ENCODE measurements at regions not wholly inside any gene's neighbourhood (a gene's known extent, or its start where the extent isn't known, plus 50 kb on each side); places are given as distances from the start of the nearest gene placed in this dataset.
"Not testable (repeated sequence)": the region's sequence is repeated elsewhere in the genome, so short reads cannot be mapped to it uniquely, and the experiment has no call there.

- Histone ChIP-seq H3K27ac (no peak overlapping the region), H3K36me3 (no peaks in the 10 kb centered on the region), H3K9me3 (no peaks in the 10 kb centered on the region), H3K4me3 (no peak overlapping the region), H3K4me1 (no peaks in the 10 kb centered on the region), H3K27me3 (no peaks in the 10 kb centered on the region)
- 13% methylated on average over 1 of the region's 1 CpG; no CpG with 5 or more reads in 1 of the 2 donors for WGBS, 2 donors
- no peak for TF ChIP-seq POLR2A (IDR thresholded peaks at IDR 0.05)
- no peak for TF ChIP-seq CTCF (IDR thresholded peaks at IDR 0.05)
- no peak for DNase-seq
- intact Hi-C loops (cut with DNase I) = no loop called here
Measured at GRCh38 chr3:137582484-137582883, 181.6 kb upstream of the SOX14 start.

- Histone ChIP-seq H3K27ac (no peak overlapping the region), H3K4me1 (no peaks in the 10 kb centered on the region), H3K4me3 (no peak overlapping the region), H3K9me3 (no peaks in the 10 kb centered on the region), H3K27me3 (no peaks in the 10 kb centered on the region), H3K36me3 (no peaks in the 10 kb centered on the region)
- TF ChIP-seq POLR2A (IDR thresholded peaks at IDR 0.05) (no peak), CTCF (IDR thresholded peaks at IDR 0.05) (no peak)
- WGBS, 2 donors = 61 to 66% methylated on average over 2 of the region's 2 CpGs
- intact Hi-C loops (cut with DNase I) = no loop called here
- no peak for DNase-seq
Measured at GRCh38 chr3:137583256-137583655, 180.9 kb upstream of the SOX14 start.

- intact Hi-C loops (cut with DNase I) = no loop called here
- H3K27me3 ChIP-seq = no peaks in the 10 kb centered on the region
- no peak for DNase-seq
- no peaks in the 10 kb centered on the region for H3K9me3 ChIP-seq
- no peaks in the 10 kb centered on the region for H3K4me1 ChIP-seq
- no peak overlapping the region for H3K4me3 ChIP-seq
- H3K27ac ChIP-seq = no peak overlapping the region
- TF ChIP-seq CTCF (IDR thresholded peaks at IDR 0.05) (no peak), POLR2A (IDR thresholded peaks at IDR 0.05) (no peak)
- no peaks in the 10 kb centered on the region for H3K36me3 ChIP-seq
- 76% methylated on average over 5 to 6 of the region's 6 CpGs for WGBS, 2 donors
Measured at GRCh38 chr3:137588871-137589270, 175.2 kb upstream of the SOX14 start.

- H3K9me3 ChIP-seq; H3K27me3 ChIP-seq; H3K4me3 ChIP-seq; H3K36me3 ChIP-seq; DNase-seq; H3K27ac ChIP-seq; intact Hi-C loops (cut with DNase I); H3K4me1 ChIP-seq: not testable (repeated sequence)
- 70 to 82% methylated on average over 4 of the region's 4 CpGs for WGBS, 2 donors
Measured at GRCh38 chr3:137595415-137595814, 168.7 kb upstream of the SOX14 start.

- Histone ChIP-seq H3K4me3 (no peak overlapping the region), H3K9me3 (no peaks in the 10 kb centered on the region), H3K36me3 (no peaks in the 10 kb centered on the region), H3K4me1 (no peaks in the 10 kb centered on the region), H3K27me3 (peaks cover 0 to 13% (median 0%) of the 10 kb centered on the region in 4 donors), H3K27ac (no peak overlapping the region)
- 69 to 70% methylated on average over 3 of the region's 3 CpGs for WGBS, 2 donors
- intact Hi-C loops (cut with DNase I) = no loop called here
- DNase-seq = no peak
- TF ChIP-seq POLR2A (IDR thresholded peaks at IDR 0.05) (no peak), CTCF (IDR thresholded peaks at IDR 0.05) (no peak)
Measured at GRCh38 chr3:137610723-137611122, 153.4 kb upstream of the SOX14 start.

- no peak overlapping the region for H3K27ac ChIP-seq
- intact Hi-C loops (cut with DNase I) = no loop called here
- 35 to 37% methylated on average over 3 of the region's 3 CpGs for WGBS, 2 donors
- H3K4me1 ChIP-seq = no peaks in the 10 kb centered on the region
- H3K27me3 ChIP-seq = peaks cover 0 to 13% (median 0%) of the 10 kb centered on the region in 4 donors
- no peak overlapping the region for H3K4me3 ChIP-seq
- H3K36me3 ChIP-seq = no peaks in the 10 kb centered on the region
- H3K9me3 ChIP-seq = no peaks in the 10 kb centered on the region
- DNase-seq = no peak
- TF ChIP-seq CTCF (IDR thresholded peaks at IDR 0.05) (no peak), POLR2A (IDR thresholded peaks at IDR 0.05) (no peak)
Measured at GRCh38 chr3:137612291-137612690, 151.8 kb upstream of the SOX14 start.

Data from esophagus squamous epithelium (tissue), 5 donors.